ENCODE measurements at regions not wholly inside any gene's neighbourhood (a gene's known extent, or its start where the extent isn't known, plus 50 kb on each side); places are given as distances from the start of the nearest gene placed in this dataset.

GRCh38 chr2:84194949-84195644, 264.0 kb downstream of the SUCLG1 start:
- TF ChIP-seq CTCF (IDR thresholded peaks at IDR 0.05) = no peak
- TF ChIP-seq, protein P1, sequence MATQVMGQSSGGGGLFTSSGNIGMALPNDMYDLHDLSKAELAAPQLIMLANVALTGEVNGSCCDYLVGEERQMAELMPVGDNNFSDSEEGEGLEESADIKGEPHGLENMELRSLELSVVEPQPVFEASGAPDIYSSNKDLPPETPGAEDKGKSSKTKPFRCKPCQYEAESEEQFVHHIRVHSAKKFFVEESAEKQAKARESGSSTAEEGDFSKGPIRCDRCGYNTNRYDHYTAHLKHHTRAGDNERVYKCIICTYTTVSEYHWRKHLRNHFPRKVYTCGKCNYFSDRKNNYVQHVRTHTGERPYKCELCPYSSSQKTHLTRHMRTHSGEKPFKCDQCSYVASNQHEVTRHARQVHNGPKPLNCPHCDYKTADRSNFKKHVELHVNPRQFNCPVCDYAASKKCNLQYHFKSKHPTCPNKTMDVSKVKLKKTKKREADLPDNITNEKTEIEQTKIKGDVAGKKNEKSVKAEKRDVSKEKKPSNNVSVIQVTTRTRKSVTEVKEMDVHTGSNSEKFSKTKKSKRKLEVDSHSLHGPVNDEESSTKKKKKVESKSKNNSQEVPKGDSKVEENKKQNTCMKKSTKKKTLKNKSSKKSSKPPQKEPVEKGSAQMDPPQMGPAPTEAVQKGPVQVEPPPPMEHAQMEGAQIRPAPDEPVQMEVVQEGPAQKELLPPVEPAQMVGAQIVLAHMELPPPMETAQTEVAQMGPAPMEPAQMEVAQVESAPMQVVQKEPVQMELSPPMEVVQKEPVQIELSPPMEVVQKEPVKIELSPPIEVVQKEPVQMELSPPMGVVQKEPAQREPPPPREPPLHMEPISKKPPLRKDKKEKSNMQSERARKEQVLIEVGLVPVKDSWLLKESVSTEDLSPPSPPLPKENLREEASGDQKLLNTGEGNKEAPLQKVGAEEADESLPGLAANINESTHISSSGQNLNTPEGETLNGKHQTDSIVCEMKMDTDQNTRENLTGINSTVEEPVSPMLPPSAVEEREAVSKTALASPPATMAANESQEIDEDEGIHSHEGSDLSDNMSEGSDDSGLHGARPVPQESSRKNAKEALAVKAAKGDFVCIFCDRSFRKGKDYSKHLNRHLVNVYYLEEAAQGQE (IDR thresholded peaks at IDR 0.05; ENCODE audit: insufficient read depth in 1 of 2, low read depth in 2 of 2, low read length in 1 of 2) = no peak
- TF ChIP-seq POLR2AphosphoS5 (IDR thresholded peaks at IDR 0.05; ENCODE audit: low read depth, low read length) = no peak
- no peak for TF ChIP-seq SIN3A (IDR thresholded peaks at IDR 0.05; ENCODE audit: borderline replicate concordance, insufficient read depth, low read depth, low read length)
- TF ChIP-seq TCF7L2 (IDR thresholded peaks at IDR 0.05; ENCODE audit: low read depth, low read length) = no peak

Data from Panc1 (cell line).